Activated CD8-positive, alpha-beta memory T cell treated with anti-CD3 and anti-CD28 coated beads for 48 hours (primary cell): ENCODE measurements at regions not wholly inside any gene's neighbourhood (a gene's known extent, or its start where the extent isn't known, plus 50 kb on each side); places are given as distances from the start of the nearest gene placed in this dataset.
"Not testable (repeated sequence)": the region's sequence is repeated elsewhere in the genome, so short reads cannot be mapped to it uniquely, and the experiment has no call there.

Source experiments
- DNase-seq, 3 experiments: peaks; one replicate each; pipeline ENCODE4 v3.0.0-alpha.2; 2020; ENCODE audit warnings: low read depth in 2 of 3, low spot score in 2 of 3

GRCh38 chr18:70892381-70892780, 603.5 kb downstream of the SOCS6 start:
- DNase-seq = no peak

GRCh38 chr18:70870292-70870691, 581.4 kb downstream of the SOCS6 start:
- DNase-seq = no peak

GRCh38 chr18:70848329-70848728, 559.5 kb downstream of the SOCS6 start:
- no peak for DNase-seq

GRCh38 chr18:70840649-70841048, 551.8 kb downstream of the SOCS6 start:
- no peak for DNase-seq

- DNase-seq = no peak
Measured at GRCh38 chr18:70827632-70828031, 538.8 kb downstream of the SOCS6 start.

- DNase-seq = no peak
Measured at GRCh38 chr18:70826571-70826970, 537.7 kb downstream of the SOCS6 start.

- no peak for DNase-seq
Measured at GRCh38 chr18:70822691-70823090, 533.8 kb downstream of the SOCS6 start.

GRCh38 chr18:70822117-70822516, 533.3 kb downstream of the SOCS6 start:
- no peak for DNase-seq

GRCh38 chr18:70808481-70809056, 519.7 kb downstream of the SOCS6 start:
- DNase-seq = no peak

GRCh38 chr18:70781860-70782453, 493.1 kb downstream of the SOCS6 start:
- DNase-seq = peak in 2 of 3 experiments; percentile 3 to 39

GRCh38 chr18:70766254-70766653, 477.4 kb downstream of the SOCS6 start:
- DNase-seq = not testable (repeated sequence)

GRCh38 chr18:70762812-70763211, 474.0 kb downstream of the SOCS6 start:
- DNase-seq = no peak

GRCh38 chr18:70758780-70759179, 469.9 kb downstream of the SOCS6 start:
- no peak for DNase-seq

- DNase-seq = no peak
Measured at GRCh38 chr18:70754486-70754885, 465.6 kb downstream of the SOCS6 start.

GRCh38 chr18:70732916-70733315, 444.1 kb downstream of the SOCS6 start:
- DNase-seq = no peak

- DNase-seq = no peak
Measured at GRCh38 chr18:70732188-70732587, 443.3 kb downstream of the SOCS6 start.

GRCh38 chr18:70720607-70721006, 431.8 kb downstream of the SOCS6 start:
- DNase-seq = no peak

GRCh38 chr18:70709720-70710119, 420.9 kb downstream of the SOCS6 start:
- DNase-seq = no peak

GRCh38 chr18:70709144-70709543, 420.3 kb downstream of the SOCS6 start:
- no peak for DNase-seq

GRCh38 chr18:70705831-70706416, 417.1 kb downstream of the SOCS6 start:
- DNase-seq = no peak

- DNase-seq = no peak
Measured at GRCh38 chr18:70700496-70700895, 411.7 kb downstream of the SOCS6 start.

- DNase-seq = no peak
Measured at GRCh38 chr18:70698574-70698973, 409.7 kb downstream of the SOCS6 start.

- DNase-seq = no peak
Measured at GRCh38 chr18:70693246-70693645, 404.4 kb downstream of the SOCS6 start.
